ENCODE measurements at regions not wholly inside any gene's neighbourhood (a gene's known extent, or its start where the extent isn't known, plus 50 kb on each side); places are given as distances from the start of the nearest gene placed in this dataset.

- no peak for TF ChIP-seq SNAI2 (CRISPR knock-in tag; IDR thresholded peaks at IDR 0.05)
- TF ChIP-seq ESRRG (CRISPR knock-in tag; IDR thresholded peaks at IDR 0.05): no peak
- no peak for TF ChIP-seq CREB5 (CRISPR knock-in tag; IDR thresholded peaks at IDR 0.05; ENCODE audit: low read depth)
- TF ChIP-seq ZFP3 (CRISPR knock-in tag; IDR thresholded peaks at IDR 0.05): no peak
Measured at GRCh38 chr7:41051062-41051461, 651.8 kb downstream of the INHBA start.

Measured in SK-N-SH treated with all-trans-retinoic acid at 6 μM for 48 hours (cell line).